GM18526 (cell line): ENCODE measurements at regions not wholly inside any gene's neighbourhood (a gene's known extent, or its start where the extent isn't known, plus 50 kb on each side); places are given as distances from the start of the nearest gene placed in this dataset.

Experiments used
- POLR2A ChIP-seq: IDR thresholded peaks from 3 replicates; pipeline ENCODE4 v1.6.1; 2011; ENCODE audit not compliant: insufficient read length; ENCODE audit errors: extremely low read depth

- no peak for TF ChIP-seq POLR2A
These were observed 322.1 kb upstream of the SOX9 start for GRCh38 chr17:71798701-71799100.

- TF ChIP-seq POLR2A = no peak
These were observed 321.2 kb upstream of the SOX9 start for GRCh38 chr17:71799657-71800056.

GRCh38 chr17:71801301-71801700 lies 319.5 kb upstream of the SOX9 start:
- TF ChIP-seq POLR2A = no peak

- TF ChIP-seq POLR2A = no peak
These were observed 318.2 kb upstream of the SOX9 start for GRCh38 chr17:71802663-71803062.

GRCh38 chr17:71803656-71804284 lies 317.1 kb upstream of the SOX9 start:
- no peak for TF ChIP-seq POLR2A

- no peak for TF ChIP-seq POLR2A
These were observed 311.3 kb upstream of the SOX9 start for GRCh38 chr17:71809537-71809936.

GRCh38 chr17:71821511-71821910 lies 299.3 kb upstream of the SOX9 start:
- TF ChIP-seq POLR2A = no peak

GRCh38 chr17:71824671-71825070 lies 296.1 kb upstream of the SOX9 start:
- no peak for TF ChIP-seq POLR2A

- TF ChIP-seq POLR2A = no peak
These were observed 295.1 kb upstream of the SOX9 start for GRCh38 chr17:71825687-71826086.

GRCh38 chr17:71828182-71828596 lies 292.6 kb upstream of the SOX9 start:
- TF ChIP-seq POLR2A = no peak

- TF ChIP-seq POLR2A = no peak
These were observed 290.0 kb upstream of the SOX9 start for GRCh38 chr17:71830866-71831265.

- TF ChIP-seq POLR2A = no peak
These were observed 277.8 kb upstream of the SOX9 start for GRCh38 chr17:71842986-71843385.

- TF ChIP-seq POLR2A = no peak
These were observed 275.5 kb upstream of the SOX9 start for GRCh38 chr17:71845337-71845736.

- TF ChIP-seq POLR2A = no peak
These were observed 274.2 kb upstream of the SOX9 start for GRCh38 chr17:71846561-71847110.

- TF ChIP-seq POLR2A = no peak
These were observed 270.7 kb upstream of the SOX9 start for GRCh38 chr17:71849783-71850768.

GRCh38 chr17:71850812-71851211 lies 270.0 kb upstream of the SOX9 start:
- TF ChIP-seq POLR2A = no peak
